HG03565 (cell line): ENCODE measurements at regions not wholly inside any gene's neighbourhood (a gene's known extent, or its start where the extent isn't known, plus 50 kb on each side); places are given as distances from the start of the nearest gene placed in this dataset.

Experiments
- ATAC-seq: cut with Tn5 transposase; IDR thresholded peaks from one replicate; pipeline ENCODE4 v1.9.1; 2021; ENCODE audit warnings: mild to moderate bottlenecking, moderate library complexity; ENCODE audit not compliant: unreplicated experiment

- ATAC-seq = no peak
Observed at GRCh38 chr12:60981473-60981872, 1278.7 kb upstream of the USP15 start.

GRCh38 chr12:60992087-60992486 is 1268.1 kb upstream of the USP15 start:
- no peak for ATAC-seq

- no peak for ATAC-seq
Observed at GRCh38 chr12:60995256-60995825, 1264.9 kb upstream of the USP15 start.

DNA sequence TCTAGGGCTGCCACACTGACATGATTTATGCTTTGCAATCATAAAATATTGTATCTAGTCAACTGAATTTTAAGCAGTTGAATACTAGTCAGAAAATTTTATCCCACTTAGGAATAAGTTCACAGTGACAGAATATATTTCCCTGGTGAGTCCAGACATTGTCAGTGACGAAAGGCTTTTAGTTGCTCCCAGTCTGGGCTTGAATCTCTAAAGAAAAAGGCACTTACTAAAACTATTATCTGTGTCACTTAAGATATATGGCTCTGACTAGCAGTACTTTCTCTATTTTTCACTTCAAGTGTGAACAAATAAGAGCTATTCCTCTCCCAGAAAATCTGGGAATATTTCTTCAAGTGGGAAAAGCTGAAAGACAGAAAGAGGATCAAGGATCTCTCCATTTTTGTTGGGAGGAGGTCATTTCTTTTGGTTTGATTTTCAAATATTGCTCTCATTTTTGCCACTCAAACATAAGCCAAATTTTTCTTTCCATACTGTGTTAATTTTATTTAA is 1262.3 kb upstream of the USP15 start:
- ATAC-seq = no peak

DNA sequence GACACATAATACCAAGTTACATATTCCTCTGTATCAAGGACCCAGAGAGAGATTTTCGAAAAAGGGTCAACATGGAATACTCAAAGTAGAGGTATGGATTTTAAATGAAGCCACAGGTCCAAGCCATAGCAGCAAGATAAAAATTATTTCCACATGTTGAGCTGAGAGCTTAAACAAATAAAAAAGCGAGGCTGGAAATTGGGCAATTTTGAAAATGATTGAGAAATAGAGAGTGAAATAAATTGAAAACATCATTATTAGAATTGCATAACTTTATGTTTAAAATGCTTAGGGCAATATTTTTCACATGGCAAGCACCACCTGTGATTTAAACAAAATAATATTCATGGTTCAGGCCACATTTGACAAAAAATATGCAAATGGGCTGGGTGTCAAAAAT is 1251.0 kb upstream of the USP15 start:
- no peak for ATAC-seq

- no peak for ATAC-seq
Observed at GRCh38 chr12:61011767-61012423, 1248.3 kb upstream of the USP15 start.

GRCh38 chr12:61018571-61018970 is 1241.6 kb upstream of the USP15 start:
- peak; percentile 90 for ATAC-seq

DNA sequence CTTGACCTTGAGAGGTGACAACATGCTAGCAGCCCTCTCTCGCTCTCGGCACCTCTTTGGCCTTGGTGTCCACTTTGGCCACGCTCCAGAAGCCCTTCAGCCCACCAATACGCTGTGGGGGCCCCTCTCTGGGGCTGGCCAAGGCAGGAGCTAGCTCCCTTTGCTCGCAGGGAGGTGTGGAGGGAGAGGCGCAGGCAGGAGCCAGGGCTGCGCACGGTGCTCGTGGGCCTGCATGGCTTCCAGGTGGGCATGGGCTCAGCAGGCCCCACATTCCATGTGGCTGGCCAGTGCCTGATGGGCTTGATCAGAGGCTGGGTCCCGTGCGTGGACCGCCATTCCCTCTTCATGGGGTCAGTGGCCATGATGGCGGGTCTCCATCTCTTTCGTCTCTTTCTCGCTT is 1237.0 kb upstream of the USP15 start:
- no peak for ATAC-seq

- ATAC-seq = no peak
Observed at GRCh38 chr12:61029516-61029915, 1230.7 kb upstream of the USP15 start.

DNA sequence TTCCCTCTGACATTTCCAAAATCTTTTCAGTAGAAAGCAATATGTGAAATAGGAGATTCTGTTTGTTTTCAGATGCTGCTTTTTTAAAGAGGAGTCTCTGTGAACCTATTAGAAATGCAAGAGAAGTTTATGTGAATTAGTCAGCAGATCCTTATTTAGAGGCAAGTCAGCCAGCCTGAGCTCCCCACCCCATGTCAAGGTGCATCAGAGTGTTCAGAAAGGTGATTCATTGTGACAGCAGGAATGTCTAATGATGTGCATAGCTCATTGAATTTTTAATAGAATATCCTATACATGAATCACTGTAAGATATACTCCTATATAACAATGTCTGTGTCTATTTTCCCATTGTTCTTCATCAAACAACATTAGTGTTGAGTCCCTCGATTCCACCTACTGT is 1222.4 kb upstream of the USP15 start:
- no peak for ATAC-seq

DNA sequence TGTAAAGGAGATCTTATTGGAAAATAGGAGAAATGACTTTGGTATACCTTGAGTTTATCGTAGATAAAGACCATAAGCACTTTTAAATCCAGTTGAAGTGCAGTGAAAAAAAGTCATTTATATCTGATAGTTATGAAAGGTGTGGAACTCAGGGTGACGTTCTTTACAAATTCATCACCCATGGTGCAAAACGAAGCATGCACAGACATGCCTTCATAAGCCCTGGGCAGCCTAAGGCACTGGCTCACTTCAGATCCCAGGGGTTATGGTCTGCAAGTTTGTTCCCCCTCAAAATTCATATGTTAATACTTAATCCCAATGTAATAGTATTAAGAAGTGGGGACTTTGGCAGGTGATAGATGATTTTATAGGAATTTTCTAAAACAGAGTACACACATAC is 1216.4 kb upstream of the USP15 start:
- no peak for ATAC-seq

DNA sequence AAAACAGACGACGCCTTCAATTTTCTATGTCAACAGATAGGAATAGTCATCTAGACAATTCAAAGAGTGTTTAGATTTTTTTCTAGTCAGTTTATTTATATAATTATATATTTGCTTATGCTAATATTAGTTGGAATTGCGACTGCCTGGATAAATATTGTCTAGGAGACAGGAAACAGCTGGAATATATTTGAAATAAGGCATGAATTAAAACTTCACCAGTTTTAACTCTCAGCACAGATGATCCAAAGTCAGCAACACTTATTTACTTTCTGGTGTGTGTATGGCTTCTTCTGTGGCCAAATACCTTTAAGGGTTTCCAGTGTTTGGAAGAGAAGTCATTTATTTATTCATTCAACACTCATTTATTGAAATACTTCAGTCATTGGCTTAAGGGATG is 1215.4 kb upstream of the USP15 start:
- ATAC-seq = no peak

DNA sequence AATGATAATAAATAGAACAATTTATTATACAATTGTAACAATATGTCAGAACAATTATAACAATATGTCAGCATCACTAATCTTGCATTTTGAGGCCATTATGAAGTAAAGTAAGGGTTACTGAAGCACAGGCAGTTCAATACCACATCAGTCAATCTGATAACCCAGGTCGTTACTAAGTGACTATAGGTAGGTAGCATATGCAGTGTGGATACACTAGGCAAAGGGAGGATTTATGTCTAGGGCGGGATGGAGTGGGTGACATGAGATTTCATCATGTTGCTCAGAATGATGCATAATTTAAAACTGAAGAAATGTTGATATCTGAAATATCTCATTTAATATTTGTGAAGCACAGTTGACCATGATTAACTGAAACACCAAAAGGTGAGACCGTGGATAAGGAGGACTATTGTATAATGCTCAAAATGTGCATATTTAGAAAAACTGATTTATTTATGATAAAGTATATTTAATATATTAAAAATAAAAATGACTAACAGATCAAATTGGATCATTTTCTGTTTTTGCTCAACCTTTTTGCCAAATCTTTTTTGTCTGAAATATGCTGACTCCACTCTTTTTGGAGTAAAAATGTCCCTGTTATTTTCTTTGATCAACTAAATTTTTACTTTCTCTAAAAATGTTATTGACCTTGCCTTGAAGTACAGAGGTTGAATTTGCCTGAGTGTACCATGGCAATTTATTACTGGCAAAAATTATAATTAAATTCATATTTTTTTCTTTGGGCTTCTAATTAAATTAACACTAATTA is 1189.4 kb upstream of the USP15 start:
- no peak for ATAC-seq

- ATAC-seq = no peak
Observed at GRCh38 chr12:61072717-61073116, 1187.5 kb upstream of the USP15 start.

DNA sequence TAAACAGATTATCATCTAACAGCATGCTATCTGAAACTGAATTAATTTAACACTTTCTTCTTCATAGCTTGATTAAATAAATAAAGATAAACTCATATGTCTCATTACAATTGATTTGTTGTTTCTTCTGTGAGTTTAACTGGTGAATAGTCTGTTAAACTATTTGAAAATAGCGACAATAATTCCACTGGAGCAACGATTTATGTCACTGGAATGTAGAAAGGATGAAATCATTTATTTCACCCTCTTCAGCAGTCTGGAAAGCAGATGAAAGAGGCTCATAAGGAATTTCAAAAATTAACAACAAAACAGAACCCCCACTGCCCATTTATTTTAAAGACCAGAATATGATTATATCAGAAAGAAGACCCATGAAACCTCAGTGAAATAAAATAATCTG is 1165.1 kb upstream of the USP15 start:
- no peak for ATAC-seq

- ATAC-seq = no peak
Observed at GRCh38 chr12:61098031-61098580, 1162.1 kb upstream of the USP15 start.

- no peak for ATAC-seq
Observed at GRCh38 chr12:61107118-61107517, 1153.1 kb upstream of the USP15 start.

DNA sequence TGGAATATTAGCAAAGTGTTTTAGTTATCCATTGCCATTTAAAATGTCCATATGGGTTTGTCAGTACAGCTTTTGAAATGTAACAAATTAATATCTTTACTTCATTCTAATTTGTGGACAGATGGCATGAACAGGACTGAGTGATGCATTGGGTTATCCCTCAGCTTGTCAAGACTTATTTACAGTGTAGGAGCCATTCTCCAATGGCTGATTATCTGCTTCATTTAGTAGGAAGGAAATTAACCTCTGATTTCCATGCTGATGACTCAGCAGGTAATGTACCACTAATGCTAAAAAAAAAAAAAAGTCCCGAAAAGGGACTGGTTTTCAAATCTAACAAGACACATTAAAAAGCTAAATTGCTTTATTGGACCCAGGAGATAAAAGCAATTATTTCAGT is 1149.0 kb upstream of the USP15 start:
- ATAC-seq = no peak

GRCh38 chr12:61137677-61138414 is 1122.4 kb upstream of the USP15 start:
- ATAC-seq = no peak

- ATAC-seq = no peak
Observed at GRCh38 chr12:61138415-61138759, 1121.8 kb upstream of the USP15 start.

DNA sequence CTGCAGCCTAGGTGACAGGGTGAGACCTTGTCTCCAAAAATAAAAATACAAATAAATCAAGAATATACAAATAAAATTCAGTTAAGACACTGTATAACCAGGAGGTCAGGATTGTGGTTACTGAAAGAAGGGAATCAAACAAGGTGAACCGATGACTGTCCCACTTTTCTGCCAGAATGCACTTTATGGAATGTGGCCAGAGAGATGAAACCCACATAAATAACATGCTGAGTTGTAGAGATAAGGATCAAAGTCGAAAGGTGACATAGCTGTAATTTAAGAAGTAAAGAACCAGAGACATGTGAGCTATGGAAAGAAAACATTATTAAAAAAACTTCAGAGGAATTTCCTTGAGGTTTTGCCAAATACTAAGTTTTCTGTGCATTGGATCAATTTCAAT is 1098.2 kb upstream of the USP15 start:
- ATAC-seq = no peak
